HK-2 (cell line): ENCODE measurements at regions not wholly inside any gene's neighbourhood (a gene's known extent, or its start where the extent isn't known, plus 50 kb on each side); places are given as distances from the start of the nearest gene placed in this dataset.
"Not testable (repeated sequence)": the region's sequence is repeated elsewhere in the genome, so short reads cannot be mapped to it uniquely, and the experiment has no call there.

ENCODE experiments used
- DNase-seq: peaks from one replicate; pipeline ENCODE4 v3.0.0-alpha.2; 2018; ENCODE audit not compliant: unreplicated experiment

DNA sequence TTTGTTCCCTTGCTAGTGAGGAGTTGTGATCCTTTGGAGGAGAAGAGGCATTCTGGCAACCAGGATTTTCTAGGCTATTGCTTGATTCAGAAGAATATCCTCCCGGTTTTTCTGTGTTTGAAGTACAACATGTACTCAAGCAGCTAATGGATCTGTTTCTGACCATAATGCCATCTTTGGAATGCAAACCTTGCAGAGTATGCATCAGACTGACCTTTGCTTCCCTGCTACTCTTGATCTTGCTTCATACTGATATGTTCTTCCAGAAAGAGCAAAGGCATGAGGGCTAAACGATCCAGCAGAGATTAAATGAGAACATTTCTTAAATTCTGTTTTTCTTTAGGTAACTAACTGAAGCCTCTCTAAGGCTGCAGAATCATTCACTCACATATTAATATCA is 265.4 kb upstream of the SLC7A11 start:
- DNase-seq = no peak

GRCh38 chr4:138501614-138502013 is 259.5 kb upstream of the SLC7A11 start:
- DNase-seq = no peak

- no peak for DNase-seq
Observed at GRCh38 chr4:138500869-138501268, 258.7 kb upstream of the SLC7A11 start.

GRCh38 chr4:138499627-138500026 is 257.5 kb upstream of the SLC7A11 start:
- DNase-seq = no peak

DNA sequence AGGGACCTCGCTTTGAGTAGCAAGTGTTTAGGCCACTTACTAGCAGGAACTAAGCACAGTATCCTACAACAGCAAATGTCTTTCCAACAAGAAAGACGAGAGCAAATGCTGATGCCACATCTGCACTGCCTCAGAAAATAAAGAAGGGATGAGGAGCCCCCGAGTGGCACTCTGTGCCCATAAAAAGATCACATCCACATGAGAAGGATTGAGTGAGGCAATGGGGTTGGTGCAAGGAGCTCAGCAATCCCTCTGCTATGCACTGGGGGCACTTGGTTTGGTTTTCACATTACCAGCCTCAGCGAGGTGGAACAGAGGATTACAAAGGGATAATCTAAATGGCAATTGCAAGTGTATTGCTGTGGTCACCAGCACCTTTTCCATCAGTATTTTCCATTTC is 252.8 kb upstream of the SLC7A11 start:
- no peak for DNase-seq

DNA sequence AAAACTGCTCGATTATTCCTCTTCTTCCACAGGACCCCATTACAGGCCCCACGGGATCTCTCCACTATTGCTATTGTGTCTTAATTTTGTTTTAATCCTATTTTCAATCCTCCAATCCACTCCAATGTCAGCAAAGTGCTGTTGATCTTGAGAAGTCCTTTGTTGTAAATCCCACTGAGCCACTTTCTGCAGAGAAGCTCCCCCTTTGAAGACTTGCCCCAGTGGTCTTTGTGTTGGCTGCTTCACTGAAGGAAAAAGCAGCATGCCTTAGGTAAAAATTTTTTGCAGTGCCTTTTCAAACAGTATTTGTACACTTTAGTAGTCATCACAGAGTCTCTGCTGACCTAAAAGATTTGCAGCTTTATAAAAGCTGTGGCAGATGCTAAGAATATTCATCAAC is 252.0 kb upstream of the SLC7A11 start:
- DNase-seq = no peak

DNA sequence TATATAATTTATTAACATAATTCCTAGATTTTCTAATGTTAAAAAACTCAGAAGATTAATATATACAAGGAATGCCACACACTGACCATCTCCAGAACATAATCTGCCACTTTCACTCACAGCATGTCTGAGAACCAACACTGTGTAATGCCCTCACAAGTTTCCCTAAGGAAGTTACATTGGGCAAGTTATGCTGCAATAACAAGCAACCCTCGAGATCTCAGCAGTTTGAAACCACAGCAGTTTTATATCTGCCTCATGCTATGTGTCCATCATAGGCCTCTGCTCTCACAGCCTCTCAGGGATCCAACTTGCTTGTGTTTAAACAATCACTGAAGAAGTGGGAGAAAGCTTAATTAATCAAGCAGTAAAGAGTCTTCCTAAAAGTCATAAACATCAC is 250.0 kb upstream of the SLC7A11 start:
- DNase-seq = no peak

DNA sequence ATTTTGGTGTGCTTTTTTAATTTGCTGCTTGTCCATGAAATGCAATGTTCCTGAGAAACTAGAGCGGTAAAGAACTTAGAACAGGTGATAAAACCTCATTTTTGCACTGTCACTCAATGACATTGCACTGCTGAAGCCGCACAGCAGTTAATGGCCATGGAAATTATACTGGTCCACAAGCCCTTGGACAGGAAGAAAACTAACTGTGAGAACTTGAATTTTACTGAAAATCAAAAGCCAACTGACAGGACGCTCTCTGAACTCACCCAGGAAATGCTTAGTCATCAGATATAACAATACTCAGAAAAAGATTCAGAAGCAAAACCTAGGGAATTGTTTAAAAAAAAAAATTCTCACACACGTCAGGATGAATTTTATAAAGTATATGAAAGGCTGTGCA is 246.4 kb upstream of the SLC7A11 start:
- DNase-seq = no peak

DNA sequence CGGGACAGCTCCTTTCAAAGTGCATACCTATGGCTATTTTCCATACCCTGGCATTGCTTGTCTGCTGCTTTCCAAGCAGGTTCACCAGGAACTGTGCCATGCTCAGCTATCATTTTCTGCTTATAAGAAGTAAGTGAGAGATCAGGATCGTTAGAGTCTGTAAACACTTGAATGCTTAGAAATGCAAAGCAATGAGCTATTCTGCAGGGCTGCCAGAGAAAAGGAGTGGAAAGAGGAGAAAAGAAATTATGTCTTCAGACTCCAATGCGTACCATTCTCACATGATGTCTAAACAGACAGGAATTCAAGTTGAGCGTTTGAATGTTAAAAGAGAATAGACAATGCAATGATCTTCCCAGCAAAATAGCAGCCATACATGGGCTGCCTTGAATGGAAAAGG is 245.5 kb upstream of the SLC7A11 start:
- no peak for DNase-seq

DNA sequence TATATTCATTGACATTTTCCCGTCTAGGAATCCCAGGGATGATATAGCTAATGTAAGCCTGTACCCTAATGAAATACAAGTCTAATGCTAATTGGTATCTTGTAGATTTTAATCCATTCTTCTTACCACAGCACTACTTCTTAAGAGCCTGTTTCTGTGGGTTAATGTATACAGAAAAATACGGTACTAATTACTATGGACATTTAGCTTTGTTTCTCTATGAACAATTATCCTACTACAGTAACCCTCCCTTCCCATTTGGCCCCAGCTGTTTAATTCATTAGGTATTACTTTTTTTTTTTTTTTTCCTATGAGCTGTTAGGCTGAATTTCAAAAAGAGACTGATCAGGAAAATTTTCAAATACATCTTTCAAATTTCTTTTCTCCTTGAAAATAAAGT is 245.1 kb upstream of the SLC7A11 start:
- DNase-seq = no peak

GRCh38 chr4:138485498-138485897 is 243.3 kb upstream of the SLC7A11 start:
- no peak for DNase-seq

DNA sequence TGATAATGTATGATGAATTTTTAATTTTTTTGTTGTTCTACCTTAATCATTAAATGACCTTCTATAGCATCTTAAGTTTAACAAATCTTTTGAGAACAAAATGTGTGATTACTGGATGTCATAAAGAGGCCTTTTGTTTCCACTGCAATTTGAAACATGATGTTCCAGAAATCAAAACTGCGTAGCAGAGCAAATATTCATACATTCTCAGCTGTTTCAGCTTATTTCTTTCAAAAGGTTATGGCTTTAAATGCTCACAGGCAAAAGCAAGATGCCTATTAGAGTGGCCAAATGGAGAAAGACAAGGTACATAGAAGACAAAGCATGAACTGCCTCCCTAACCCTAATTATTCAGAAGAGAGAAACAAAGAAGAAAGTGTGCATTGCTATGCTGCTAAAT is 233.0 kb upstream of the SLC7A11 start:
- no peak for DNase-seq

GRCh38 chr4:138473339-138473738 is 231.2 kb upstream of the SLC7A11 start:
- no peak for DNase-seq

DNA sequence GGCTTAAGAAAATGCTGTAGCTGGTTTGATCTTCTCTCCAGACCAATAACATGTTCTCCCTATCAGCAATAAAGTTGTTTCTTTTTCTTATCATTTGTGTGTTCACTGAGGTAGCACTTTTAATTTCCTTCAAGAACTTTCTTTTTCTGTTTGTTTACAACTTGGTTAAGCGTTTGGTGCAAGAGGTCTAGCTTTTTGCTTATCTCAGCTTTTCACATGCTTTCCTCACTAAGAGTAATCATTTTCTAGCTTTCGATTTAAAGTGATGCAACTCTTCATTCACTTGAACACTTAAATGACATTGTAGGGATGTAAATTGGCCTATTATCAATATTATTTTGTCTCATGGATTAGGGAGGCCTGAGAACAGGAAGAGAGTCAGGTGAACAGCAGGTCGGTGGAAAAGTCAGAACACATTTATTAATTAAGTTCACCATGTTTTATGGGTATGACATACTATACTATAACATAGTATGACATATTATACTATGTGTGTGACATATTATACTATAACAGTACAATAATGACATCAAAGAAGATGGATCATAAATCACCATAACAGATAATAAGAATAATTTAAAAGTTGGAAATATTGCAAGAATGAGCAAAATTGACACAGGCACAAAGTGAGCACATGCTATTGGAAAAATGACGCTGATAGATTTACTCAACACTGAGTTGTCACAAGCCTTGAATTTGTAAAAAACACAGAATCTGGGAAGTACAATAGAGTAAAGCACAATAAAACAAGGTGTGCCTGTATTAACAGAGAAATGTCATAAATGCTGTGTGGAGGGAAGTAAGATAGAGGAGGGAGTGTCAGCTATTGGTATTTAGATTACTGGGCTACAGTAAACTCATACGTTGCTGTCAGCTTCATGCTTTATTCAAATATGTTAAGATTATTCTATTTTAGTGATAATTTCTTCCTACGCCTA is 218.6 kb upstream of the SLC7A11 start:
- DNase-seq = no peak

GRCh38 chr4:138458751-138459150 is 216.6 kb upstream of the SLC7A11 start:
- DNase-seq = no peak

- DNase-seq = not testable (repeated sequence)
Observed at GRCh38 chr4:138456349-138456748, 214.2 kb upstream of the SLC7A11 start.

- no peak for DNase-seq
Observed at GRCh38 chr4:138455097-138455496, 212.9 kb upstream of the SLC7A11 start.

DNA sequence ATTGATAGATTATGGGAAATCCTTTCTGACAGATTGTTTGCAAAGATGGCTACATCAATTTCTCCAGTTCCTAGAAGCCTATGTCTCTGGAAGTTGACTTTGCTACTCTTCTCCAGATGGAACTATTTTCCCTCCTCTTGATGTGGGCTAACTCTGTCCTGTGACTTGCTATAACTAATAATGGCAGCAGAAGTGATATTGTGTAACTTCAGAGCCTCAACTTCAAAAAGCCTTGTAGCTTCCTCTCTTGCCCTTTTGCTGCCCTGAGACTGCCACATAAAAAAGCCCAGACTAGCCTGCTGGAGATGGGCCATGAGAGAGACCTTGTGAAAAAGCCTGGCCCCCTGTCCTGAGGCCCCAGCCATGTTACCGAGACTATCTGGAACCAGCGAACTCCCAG is 210.7 kb upstream of the SLC7A11 start:
- DNase-seq = no peak

DNA sequence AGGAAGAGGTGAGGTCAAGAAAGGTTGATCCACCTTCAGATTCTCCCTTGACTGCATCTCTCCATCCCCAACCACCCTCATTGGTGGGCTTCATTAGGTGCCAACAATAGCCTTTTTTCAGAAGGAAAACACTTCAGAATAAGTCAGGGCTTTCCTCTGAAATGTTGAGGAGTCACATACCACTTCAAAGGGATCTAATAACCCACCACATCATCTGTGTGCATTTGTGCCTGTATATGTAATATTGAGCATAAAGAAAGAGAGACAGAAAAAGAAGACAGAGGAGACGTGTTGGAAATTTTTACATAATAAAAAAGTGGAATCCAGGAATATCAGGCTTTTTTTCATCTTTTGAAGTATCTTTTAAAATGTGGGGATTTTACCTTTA is 209.1 kb upstream of the SLC7A11 start:
- DNase-seq = no peak

DNA sequence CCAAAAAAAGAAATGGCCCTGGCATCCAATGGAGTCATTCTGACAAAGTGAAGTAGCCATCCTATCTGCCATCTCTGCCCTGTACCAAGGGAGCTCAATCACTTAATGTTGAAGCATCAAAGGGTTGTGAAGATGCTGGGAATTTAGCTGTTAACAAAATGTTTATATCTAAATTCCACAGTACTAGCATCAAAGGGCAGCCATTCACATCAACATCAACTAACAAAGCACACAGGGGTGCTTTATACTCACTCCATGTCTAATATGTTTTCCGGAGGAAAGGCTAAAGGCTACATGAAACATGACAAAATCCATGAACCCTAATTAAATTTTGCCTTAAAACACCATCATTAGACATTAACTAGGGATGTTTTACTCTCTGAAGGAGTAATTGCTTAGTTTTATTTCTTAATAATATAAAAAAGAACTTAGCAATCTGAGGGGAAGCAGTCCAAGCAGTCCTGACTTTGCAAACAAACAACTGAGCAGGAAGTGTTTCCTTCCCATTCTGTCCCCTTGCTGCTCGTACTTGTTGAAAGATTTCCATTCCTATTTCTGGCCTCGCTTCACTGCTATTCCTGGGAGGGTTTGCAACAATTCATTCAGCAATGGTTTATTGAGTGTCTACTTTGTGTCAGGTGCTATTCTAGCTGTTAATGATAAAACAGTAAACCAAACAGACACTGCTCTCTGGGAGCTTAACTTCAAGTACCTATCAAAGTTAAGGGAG is 208.6 kb upstream of the SLC7A11 start:
- no peak for DNase-seq

DNA sequence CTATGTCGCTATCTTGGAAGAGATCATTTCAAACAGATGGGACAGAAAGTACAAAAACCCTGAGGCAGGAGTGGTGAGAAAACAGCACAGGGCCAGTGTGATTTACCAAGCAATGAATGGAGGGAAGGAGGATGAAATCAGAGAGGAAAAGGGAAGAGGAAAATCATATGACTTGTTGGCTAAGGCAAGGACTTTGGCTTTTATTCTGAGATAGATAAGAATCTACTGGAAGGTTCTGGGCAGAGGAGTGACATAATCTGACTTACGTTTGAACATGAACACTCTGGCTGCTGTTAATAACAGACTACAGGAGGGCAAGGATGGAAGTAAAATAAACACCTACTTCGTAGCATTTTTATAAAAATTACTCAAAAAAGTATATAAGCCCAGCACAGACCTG is 207.8 kb upstream of the SLC7A11 start:
- no peak for DNase-seq

- DNase-seq = no peak
Observed at GRCh38 chr4:138448169-138448568, 206.0 kb upstream of the SLC7A11 start.

DNA sequence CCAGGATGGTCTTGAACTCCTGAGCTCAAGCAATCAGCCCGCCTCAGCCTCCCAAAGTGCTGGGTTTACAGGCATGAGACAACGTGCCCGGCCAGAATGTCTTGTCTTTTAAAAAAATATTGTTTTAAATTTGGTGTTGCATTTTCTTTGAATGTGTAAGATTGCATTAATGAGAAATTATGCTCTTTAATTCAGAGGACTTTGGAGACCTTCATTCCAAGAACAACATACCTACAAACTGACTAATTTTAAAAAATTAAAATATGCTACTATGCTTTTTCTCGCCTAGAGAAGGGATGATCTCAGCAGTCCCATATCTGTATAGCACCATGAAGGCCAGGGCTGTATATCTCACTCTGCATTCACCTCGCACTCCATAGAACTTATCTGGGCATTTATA is 204.3 kb upstream of the SLC7A11 start:
- DNase-seq = no peak
